GM23338 (cell line): ENCODE measurements at regions not wholly inside any gene's neighbourhood (a gene's known extent, or its start where the extent isn't known, plus 50 kb on each side); places are given as distances from the start of the nearest gene placed in this dataset.

Experiments
- ATAC-seq: fragments of 200-7000 bp; cut with Tn5 transposase; 3 replicates; pipeline ENCODE4 v1.9.1; 2020
- DNase-seq: peaks from one replicate; pipeline ENCODE4 v3.0.0-alpha.2; 2015; ENCODE audit warnings: low spot score
- H2AFZ ChIP-seq: fragments of 200-600 bp; sonication (generic); 2 replicates; pipeline ENCODE4 v1.8.0; 2016; ENCODE audit warnings: antibody characterized with exemption, mild to moderate bottlenecking, moderate library complexity
- H3F3A ChIP-seq: fragments of 200-600 bp; sonication (generic); replicated peaks from 2 replicates; pipeline ENCODE4 v1.8.0; 2017; ENCODE audit warnings: antibody characterized with exemption, mixed run types, low read depth
- H3K27ac ChIP-seq: fragments of 200-600 bp; sonication (generic); 2 replicates; pipeline ENCODE4 v1.6.1; 2016; ENCODE audit warnings: low read depth
- H3K27me3 ChIP-seq: fragments of 200-600 bp; sonication (generic); 2 replicates; pipeline ENCODE4 v1.8.0; 2016; ENCODE audit warnings: mild to moderate bottlenecking, mixed run types, moderate library complexity; ENCODE audit not compliant: insufficient read depth
- H3K36me3 ChIP-seq: fragments of 200-600 bp; sonication (generic); 2 replicates; pipeline ENCODE4 v1.8.0; 2016; ENCODE audit warnings: mild to moderate bottlenecking; ENCODE audit not compliant: insufficient read depth
- H3K4me1 ChIP-seq: fragments of 200-600 bp; sonication (generic); 2 replicates; pipeline ENCODE4 v1.8.0; 2016; ENCODE audit warnings: mild to moderate bottlenecking, moderate library complexity; ENCODE audit not compliant: insufficient read depth
- H3K4me2 ChIP-seq: fragments of 200-600 bp; sonication (generic); 2 replicates; pipeline ENCODE4 v1.7.1; 2017; ENCODE audit warnings: mixed run types
- H3K4me3 ChIP-seq: fragments of 200-600 bp; sonication (generic); 2 replicates; pipeline ENCODE4 v1.6.1; 2016; ENCODE audit warnings: mixed run types
- H3K79me2 ChIP-seq: fragments of 200-600 bp; sonication (generic); replicated peaks from 2 replicates; pipeline ENCODE4 v1.8.0; 2017; ENCODE audit warnings: mild to moderate bottlenecking; ENCODE audit not compliant: insufficient read depth
- H3K9me2 ChIP-seq: fragments of 200-600 bp; sonication (generic); 2 replicates; pipeline ENCODE4 v1.8.0; 2017; ENCODE audit not compliant: insufficient read depth
- H4K20me1 ChIP-seq: fragments of 200-600 bp; sonication (generic); replicated peaks from 2 replicates; pipeline ENCODE4 v1.8.0; 2017; ENCODE audit warnings: mild to moderate bottlenecking; ENCODE audit not compliant: insufficient read depth
- H3K27ac Mint-ChIP-seq: 2 replicates; pipeline ENCODE4 v1.8.0; 2020; ENCODE audit warnings: inconsistent platforms, mild to moderate bottlenecking, moderate library complexity, mixed read lengths
- H3K27me3 Mint-ChIP-seq: 3 replicates; pipeline ENCODE4 v1.8.0; 2022; ENCODE audit warnings: low read depth, mild to moderate bottlenecking, moderate library complexity, mixed read lengths, inconsistent platforms; ENCODE audit not compliant: insufficient read depth, poor library complexity
- H3K36me3 Mint-ChIP-seq: 3 replicates; pipeline ENCODE4 v1.8.0; 2021; ENCODE audit warnings: low read depth, mild to moderate bottlenecking, inconsistent platforms, moderate library complexity, mixed read lengths
- H3K4me1 Mint-ChIP-seq: 3 replicates; pipeline ENCODE4 v1.8.0; 2020; ENCODE audit warnings: mild to moderate bottlenecking, inconsistent platforms, mixed read lengths
- H3K4me3 Mint-ChIP-seq: 3 replicates; pipeline ENCODE4 v1.8.0; 2021; ENCODE audit warnings: moderate library complexity, mild to moderate bottlenecking, inconsistent platforms, mixed read lengths
- H3K9me3 Mint-ChIP-seq: 3 replicates; pipeline ENCODE4 v1.8.0; 2020; ENCODE audit warnings: moderate library complexity, mild to moderate bottlenecking, inconsistent platforms, mixed read lengths
- CREB1 ChIP-seq: fragments of 250-450 bp; sonication (Bioruptor Pico); IDR thresholded peaks from 2 replicates; pipeline ENCODE4 v1.5.0; 2020; ENCODE audit warnings: low read depth, mild to moderate bottlenecking, moderate library complexity
- ETS1 ChIP-seq: IDR thresholded peaks from 2 replicates; pipeline ENCODE4 v1.6.1; 2016; ENCODE audit warnings: antibody characterized with exemption
- EZH2 ChIP-seq: fragments of 200-600 bp; sonication (generic); IDR thresholded peaks from one replicate; pipeline ENCODE4 v1.8.0; 2017; ENCODE audit warnings: antibody characterized with exemption, mild to moderate bottlenecking, low read depth; ENCODE audit not compliant: unreplicated experiment
- EZH2phosphoT487 ChIP-seq: fragments of 200-600 bp; sonication (generic); IDR thresholded peaks from one replicate; pipeline ENCODE4 v1.8.1; 2018; ENCODE audit warnings: antibody characterized with exemption; ENCODE audit not compliant: unreplicated experiment
- JUNB ChIP-seq: IDR thresholded peaks from one replicate; pipeline ENCODE4 v1.6.1; 2016; ENCODE audit warnings: antibody characterized with exemption; ENCODE audit not compliant: unreplicated experiment
- NANOG ChIP-seq: IDR thresholded peaks from 2 replicates; pipeline ENCODE4 v1.6.1; 2016; ENCODE audit warnings: antibody characterized with exemption, borderline replicate concordance
- POLR2AphosphoS5 ChIP-seq: IDR thresholded peaks from 2 replicates; pipeline ENCODE4 v1.6.1; 2016; ENCODE audit warnings: antibody characterized with exemption, low read depth
- STAT1 ChIP-seq: IDR thresholded peaks from one replicate; pipeline ENCODE4 v1.6.1; 2016; ENCODE audit warnings: antibody characterized with exemption; ENCODE audit not compliant: unreplicated experiment
- ZNF331 ChIP-seq: fragments of 250-450 bp; sonication (Bioruptor Pico); IDR thresholded peaks from 2 replicates; pipeline ENCODE4 v1.5.0; 2020; ENCODE audit warnings: low read depth, mild to moderate bottlenecking, moderate library complexity
- TF ChIP-seq, protein P1 (sequence below), 2 experiments: fragments of 200-600 bp in 1 of 2; sonication (generic) in 1 of 2; conservative IDR thresholded peaks; 2 replicates each; pipeline versions ENCODE4 v1.5.1 to v1.6.1; 2016 to 2017; ENCODE audit warnings: antibody characterized with exemption in 2 of 2, low read depth in 2 of 2, mild to moderate bottlenecking in 2 of 2, moderate library complexity in 1 of 2
- TF ChIP-seq, protein P2 (sequence below): IDR thresholded peaks from one replicate; pipeline ENCODE4 v1.6.1; 2018; ENCODE audit warnings: antibody characterized with exemption; ENCODE audit not compliant: unreplicated experiment

GRCh38 chr12:41891226-41891625, 253.4 kb downstream of the GXYLT1 start (continued):
- TF ChIP-seq EZH2 (no peak), ETS1 (no peak), ZNF331 (no peak), EZH2phosphoT487 (no peak), NANOG (no peak), JUNB (no peak)
- TF ChIP-seq, protein P1, sequence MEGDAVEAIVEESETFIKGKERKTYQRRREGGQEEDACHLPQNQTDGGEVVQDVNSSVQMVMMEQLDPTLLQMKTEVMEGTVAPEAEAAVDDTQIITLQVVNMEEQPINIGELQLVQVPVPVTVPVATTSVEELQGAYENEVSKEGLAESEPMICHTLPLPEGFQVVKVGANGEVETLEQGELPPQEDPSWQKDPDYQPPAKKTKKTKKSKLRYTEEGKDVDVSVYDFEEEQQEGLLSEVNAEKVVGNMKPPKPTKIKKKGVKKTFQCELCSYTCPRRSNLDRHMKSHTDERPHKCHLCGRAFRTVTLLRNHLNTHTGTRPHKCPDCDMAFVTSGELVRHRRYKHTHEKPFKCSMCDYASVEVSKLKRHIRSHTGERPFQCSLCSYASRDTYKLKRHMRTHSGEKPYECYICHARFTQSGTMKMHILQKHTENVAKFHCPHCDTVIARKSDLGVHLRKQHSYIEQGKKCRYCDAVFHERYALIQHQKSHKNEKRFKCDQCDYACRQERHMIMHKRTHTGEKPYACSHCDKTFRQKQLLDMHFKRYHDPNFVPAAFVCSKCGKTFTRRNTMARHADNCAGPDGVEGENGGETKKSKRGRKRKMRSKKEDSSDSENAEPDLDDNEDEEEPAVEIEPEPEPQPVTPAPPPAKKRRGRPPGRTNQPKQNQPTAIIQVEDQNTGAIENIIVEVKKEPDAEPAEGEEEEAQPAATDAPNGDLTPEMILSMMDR (conservative IDR thresholded peaks at IDR 0.05; ENCODE audit: low read depth in 2 of 2) = no peak

- H3K9me3 Mint-ChIP-seq = no peaks in the 10 kb centered on the region
- no peaks in the 10 kb centered on the region for H3K27me3 ChIP-seq
- H4K20me1 ChIP-seq = no peaks in the 10 kb centered on the region; the same call in 1 of the 2 replicates
- DNase-seq (no peak), ATAC-seq (no peak)
- no peaks in the 10 kb centered on the region for H3F3A ChIP-seq
- H3K9me2 ChIP-seq = no peaks in the 10 kb centered on the region
- H2AFZ ChIP-seq = no peak overlapping the region
- no peak overlapping the region for H3K4me3 Mint-ChIP-seq
- no peaks in the 10 kb centered on the region for H3K4me1 ChIP-seq
- no peaks in the 10 kb centered on the region for H3K36me3 ChIP-seq
- no peak overlapping the region for H3K27ac ChIP-seq
- H3K4me2 ChIP-seq = no peak overlapping the region
- no peak overlapping the region for H3K27ac Mint-ChIP-seq
- H3K79me2 ChIP-seq = no peaks in the 10 kb centered on the region
- H3K4me1 Mint-ChIP-seq = no peaks in the 10 kb centered on the region
- no peaks in the 10 kb centered on the region for H3K36me3 Mint-ChIP-seq
- H3K4me3 ChIP-seq = no peak overlapping the region
- H3K27me3 Mint-ChIP-seq = peaks cover 2% of the 10 kb centered on the region
- TF ChIP-seq JUNB (no peak), CREB1 (CRISPR knock-in tag) (no peak), POLR2AphosphoS5 (no peak), EZH2 (no peak), STAT1 (no peak), NANOG (no peak), ETS1 (no peak)
- TF ChIP-seq, protein P1 (conservative IDR thresholded peaks at IDR 0.05; ENCODE audit: low read depth in 2 of 2) = no peak
- TF ChIP-seq, protein P2, sequence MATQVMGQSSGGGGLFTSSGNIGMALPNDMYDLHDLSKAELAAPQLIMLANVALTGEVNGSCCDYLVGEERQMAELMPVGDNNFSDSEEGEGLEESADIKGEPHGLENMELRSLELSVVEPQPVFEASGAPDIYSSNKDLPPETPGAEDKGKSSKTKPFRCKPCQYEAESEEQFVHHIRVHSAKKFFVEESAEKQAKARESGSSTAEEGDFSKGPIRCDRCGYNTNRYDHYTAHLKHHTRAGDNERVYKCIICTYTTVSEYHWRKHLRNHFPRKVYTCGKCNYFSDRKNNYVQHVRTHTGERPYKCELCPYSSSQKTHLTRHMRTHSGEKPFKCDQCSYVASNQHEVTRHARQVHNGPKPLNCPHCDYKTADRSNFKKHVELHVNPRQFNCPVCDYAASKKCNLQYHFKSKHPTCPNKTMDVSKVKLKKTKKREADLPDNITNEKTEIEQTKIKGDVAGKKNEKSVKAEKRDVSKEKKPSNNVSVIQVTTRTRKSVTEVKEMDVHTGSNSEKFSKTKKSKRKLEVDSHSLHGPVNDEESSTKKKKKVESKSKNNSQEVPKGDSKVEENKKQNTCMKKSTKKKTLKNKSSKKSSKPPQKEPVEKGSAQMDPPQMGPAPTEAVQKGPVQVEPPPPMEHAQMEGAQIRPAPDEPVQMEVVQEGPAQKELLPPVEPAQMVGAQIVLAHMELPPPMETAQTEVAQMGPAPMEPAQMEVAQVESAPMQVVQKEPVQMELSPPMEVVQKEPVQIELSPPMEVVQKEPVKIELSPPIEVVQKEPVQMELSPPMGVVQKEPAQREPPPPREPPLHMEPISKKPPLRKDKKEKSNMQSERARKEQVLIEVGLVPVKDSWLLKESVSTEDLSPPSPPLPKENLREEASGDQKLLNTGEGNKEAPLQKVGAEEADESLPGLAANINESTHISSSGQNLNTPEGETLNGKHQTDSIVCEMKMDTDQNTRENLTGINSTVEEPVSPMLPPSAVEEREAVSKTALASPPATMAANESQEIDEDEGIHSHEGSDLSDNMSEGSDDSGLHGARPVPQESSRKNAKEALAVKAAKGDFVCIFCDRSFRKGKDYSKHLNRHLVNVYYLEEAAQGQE = no peak
These were observed 256.4 kb downstream of the GXYLT1 start for GRCh38 chr12:41888285-41888684.
